WTC11 (cell line): ENCODE measurements at regions not wholly inside any gene's neighbourhood (a gene's known extent, or its start where the extent isn't known, plus 50 kb on each side); places are given as distances from the start of the nearest gene placed in this dataset.

Experiments used
- ATAC-seq: fragments of 200-7000 bp; cut with Tn5 transposase; 2 replicates; pipeline ENCODE4 v1.10.0; 2021; ENCODE audit warnings: mild to moderate bottlenecking, moderate library complexity
- CTCF ChIA-PET: fragments of 300-600 bp; sonication (Branson Sonifier 250); formaldehyde crosslinking; loops from one replicate; lab custom pipeline; 2021; ENCODE audit warnings: antibody characterized with exemption; lab: Charles Lee
- POLR2A ChIA-PET: fragments of 350-600 bp; sonication (Branson Sonifier 250); formaldehyde crosslinking; loops from one replicate; lab custom pipeline; 2021; ENCODE audit warnings: antibody characterized with exemption; lab: Charles Lee
- DNase-seq: peaks from one replicate; pipeline ENCODE4 v3.0.0; 2021; ENCODE audit warnings: low spot score
- H3K27ac Mint-ChIP-seq: 2 replicates; pipeline ENCODE4 v1.8.0; 2021; ENCODE audit warnings: mixed read lengths
- H3K27me3 Mint-ChIP-seq: 2 replicates; pipeline ENCODE4 v1.8.0; 2021; ENCODE audit warnings: low read depth, mild to moderate bottlenecking, moderate library complexity, mixed read lengths
- H3K36me3 Mint-ChIP-seq: 2 replicates; pipeline ENCODE4 v1.8.0; 2021; ENCODE audit warnings: mixed read lengths
- H3K4me1 Mint-ChIP-seq: 2 replicates; pipeline ENCODE4 v1.8.0; 2022; ENCODE audit warnings: mixed read lengths
- H3K4me3 Mint-ChIP-seq: 2 replicates; pipeline ENCODE4 v1.8.0; 2021; ENCODE audit warnings: mild to moderate bottlenecking, moderate library complexity, mixed read lengths
- H3K9me3 Mint-ChIP-seq: 2 replicates; pipeline ENCODE4 v1.8.0; 2021; ENCODE audit warnings: mixed read lengths
- ARID4B ChIP-seq: sonication (generic); formaldehyde crosslinking; IDR thresholded peaks from 2 replicates; pipeline ENCODE4 v1.8.0; 2023; ENCODE audit warnings: missing genetic modification reagents, mild to moderate bottlenecking, borderline replicate concordance
- ATF1 ChIP-seq: sonication (generic); formaldehyde crosslinking; IDR thresholded peaks from 2 replicates; pipeline ENCODE4 v1.8.1; 2023; ENCODE audit warnings: mild to moderate bottlenecking, moderate library complexity, missing genetic modification reagents
- ATF6 ChIP-seq: sonication (generic); formaldehyde crosslinking; IDR thresholded peaks from 2 replicates; pipeline ENCODE4 v1.8.1; 2023; ENCODE audit warnings: mild to moderate bottlenecking, missing genetic modification reagents
- ELF4 ChIP-seq: sonication (generic); formaldehyde crosslinking; IDR thresholded peaks from 2 replicates; pipeline ENCODE4 v1.8.1; 2022; ENCODE audit warnings: low read depth, mild to moderate bottlenecking, moderate library complexity, missing genetic modification reagents
- HMGA2 ChIP-seq: fragments of 250-450 bp; sonication (Bioruptor Pico); IDR thresholded peaks from 2 replicates; pipeline ENCODE4 v1.4.0; 2021; ENCODE audit warnings: mild to moderate bottlenecking, moderate library complexity
- IRF2 ChIP-seq: sonication (generic); formaldehyde crosslinking; IDR thresholded peaks from 2 replicates; pipeline ENCODE4 v1.8.0; 2022; ENCODE audit warnings: low read depth, missing genetic modification reagents, borderline replicate concordance
- MLX ChIP-seq: sonication (generic); formaldehyde crosslinking; IDR thresholded peaks from 2 replicates; pipeline ENCODE4 v1.8.1; 2023; ENCODE audit warnings: mild to moderate bottlenecking, missing genetic modification reagents, moderate library complexity
- NFE2L1 ChIP-seq: sonication (generic); formaldehyde crosslinking; IDR thresholded peaks from 2 replicates; pipeline ENCODE4 v1.8.1; 2023; ENCODE audit warnings: missing genetic modification reagents
- NR1H2 ChIP-seq: sonication (generic); formaldehyde crosslinking; IDR thresholded peaks from 2 replicates; pipeline ENCODE4 v1.9.0; 2021; ENCODE audit warnings: mild to moderate bottlenecking, moderate library complexity, missing genetic modification reagents
- PREB ChIP-seq: sonication (generic); formaldehyde crosslinking; IDR thresholded peaks from 2 replicates; pipeline ENCODE4 v1.8.1; 2022; ENCODE audit warnings: mild to moderate bottlenecking, missing genetic modification reagents, moderate library complexity, borderline replicate concordance
- SMAD3 ChIP-seq: sonication (generic); formaldehyde crosslinking; IDR thresholded peaks from 2 replicates; pipeline ENCODE4 v1.8.0; 2022; ENCODE audit warnings: missing genetic modification reagents, mild to moderate bottlenecking, borderline replicate concordance
- ZNF281 ChIP-seq: sonication (generic); formaldehyde crosslinking; IDR thresholded peaks from 2 replicates; pipeline ENCODE4 v1.8.0; 2023; ENCODE audit warnings: mild to moderate bottlenecking, missing genetic modification reagents
- ZNF396 ChIP-seq: fragments of 250-450 bp; sonication (Bioruptor Pico); IDR thresholded peaks from 2 replicates; pipeline ENCODE4 v1.8.0; 2021; ENCODE audit warnings: mild to moderate bottlenecking, moderate library complexity, borderline replicate concordance
- ZNF423 ChIP-seq: fragments of 250-450 bp; sonication (Bioruptor Pico); IDR thresholded peaks from 2 replicates; pipeline ENCODE4 v2.1.2; 2022; ENCODE audit warnings: mild to moderate bottlenecking, moderate library complexity
- ZNF425 ChIP-seq: fragments of 250-450 bp; sonication (Bioruptor Pico); conservative IDR thresholded peaks from 2 replicates; pipeline ENCODE4 v1.9.0; 2021; ENCODE audit warnings: mild to moderate bottlenecking
- ZNF512 ChIP-seq: sonication (generic); formaldehyde crosslinking; IDR thresholded peaks from 2 replicates; pipeline ENCODE4 v1.8.1; 2022; ENCODE audit warnings: missing genetic modification reagents, borderline replicate concordance

- TF ChIP-seq ZNF512 (CRISPR knock-in tag), result no peak
- no peak for TF ChIP-seq ELF4 (CRISPR knock-in tag)
- no peak for TF ChIP-seq NFE2L1 (CRISPR knock-in tag)
- TF ChIP-seq, all 79 proteins: peak for 0
Measured at GRCh38 chr12:32983968-32984367, 87.4 kb upstream of the PKP2 start (continued).

- peaks cover 15% of the 10 kb centered on the region for H3K9me3 Mint-ChIP-seq
- no peak for DNase-seq
- H3K4me3 Mint-ChIP-seq, result no peak overlapping the region
- no peak for ATAC-seq
- H3K4me1 Mint-ChIP-seq, result peaks cover 18% of the 10 kb centered on the region
- H3K27me3 Mint-ChIP-seq, result no peaks in the 10 kb centered on the region
- POLR2A ChIA-PET, result no interaction called here
- CTCF ChIA-PET, result interaction anchor here (1.2 kb wide), 1 partner anchor 227 kb away, joined by 7 read pairs; the partner anchor contains the start of gene YARS2
- H3K36me3 Mint-ChIP-seq, result no peaks in the 10 kb centered on the region; the same call in 1 of the 2 replicates
- no peak overlapping the region for H3K27ac Mint-ChIP-seq
- TF ChIP-seq ATF6 (CRISPR knock-in tag) (no peak), MLX (no peak), ARID4B (CRISPR knock-in tag) (no peak), NR1H2 (no peak), ATF1 (CRISPR knock-in tag) (no peak), ZNF281 (CRISPR knock-in tag) (no peak), SMAD3 (CRISPR knock-in tag) (no peak), PREB (CRISPR knock-in tag) (no peak), ZNF425 (CRISPR knock-in tag) (no peak), IRF2 (CRISPR knock-in tag) (no peak), ZNF396 (no peak), ZNF423 (CRISPR knock-in tag) (no peak), HMGA2 (CRISPR knock-in tag) (no peak)
Measured at GRCh38 chr12:32983332-32983731, 86.8 kb upstream of the PKP2 start.
